DOHH2 (cell line): ENCODE measurements at regions not wholly inside any gene's neighbourhood (a gene's known extent, or its start where the extent isn't known, plus 50 kb on each side); places are given as distances from the start of the nearest gene placed in this dataset.
"Not testable (repeated sequence)": the region's sequence is repeated elsewhere in the genome, so short reads cannot be mapped to it uniquely, and the experiment has no call there.

Experiments
- CTCF ChIP-seq: fragments of 200-600 bp; sonication (generic); IDR thresholded peaks from one replicate; pipeline ENCODE4 v1.5.1; 2014; ENCODE audit warnings: antibody characterized with exemption, mild to moderate bottlenecking, low read depth, low read length; ENCODE audit not compliant: poor library complexity, severe bottlenecking
- EZH2phosphoT487 ChIP-seq: fragments of 200-600 bp; sonication (generic); IDR thresholded peaks from 2 replicates; pipeline ENCODE4 v1.6.1; 2017; ENCODE audit warnings: borderline replicate concordance, mild to moderate bottlenecking, antibody characterized with exemption, low read length, moderate library complexity, mixed read lengths

GRCh38 chr15:20251214-20252005, 290.2 kb downstream of the GOLGA6L6 start:
- TF ChIP-seq CTCF, EZH2phosphoT487: not testable (repeated sequence)
